Progenitor cell of endocrine pancreas (in vitro differentiated cells): ENCODE measurements at regions not wholly inside any gene's neighbourhood (a gene's known extent, or its start where the extent isn't known, plus 50 kb on each side); places are given as distances from the start of the nearest gene placed in this dataset.

ENCODE experiments used
- DNase-seq: peaks from one replicate; pipeline ENCODE4 v3.0.0; 2021; ENCODE audit warnings: low spot score; ENCODE audit not compliant: unreplicated experiment
- H3K27ac Mint-ChIP-seq: 2 replicates; pipeline ENCODE4 v1.8.0; 2021; ENCODE audit warnings: mild to moderate bottlenecking, moderate library complexity, mixed read lengths
- H3K27me3 Mint-ChIP-seq: 2 replicates; pipeline ENCODE4 v1.8.0; 2021; ENCODE audit warnings: mixed read lengths
- H3K36me3 Mint-ChIP-seq: 2 replicates; pipeline ENCODE4 v1.8.0; 2022; ENCODE audit warnings: mixed read lengths; ENCODE audit not compliant: insufficient read depth
- H3K4me1 Mint-ChIP-seq: 2 replicates; pipeline ENCODE4 v1.8.0; 2021; ENCODE audit warnings: low read depth, mixed read lengths
- H3K4me3 Mint-ChIP-seq: 2 replicates; pipeline ENCODE4 v1.8.0; 2021; ENCODE audit warnings: low read depth, mild to moderate bottlenecking, moderate library complexity, mixed read lengths
- H3K9me3 Mint-ChIP-seq: 2 replicates; pipeline ENCODE4 v1.8.0; 2021; ENCODE audit warnings: low read depth, mixed read lengths
- TF ChIP-seq, protein P1 (sequence below): fragments of 200-600 bp; sonication (generic); IDR thresholded peaks from one replicate; pipeline ENCODE4 v1.5.0; 2021; ENCODE audit warnings: antibody characterized with exemption, mild to moderate bottlenecking; ENCODE audit not compliant: unreplicated experiment

DNA sequence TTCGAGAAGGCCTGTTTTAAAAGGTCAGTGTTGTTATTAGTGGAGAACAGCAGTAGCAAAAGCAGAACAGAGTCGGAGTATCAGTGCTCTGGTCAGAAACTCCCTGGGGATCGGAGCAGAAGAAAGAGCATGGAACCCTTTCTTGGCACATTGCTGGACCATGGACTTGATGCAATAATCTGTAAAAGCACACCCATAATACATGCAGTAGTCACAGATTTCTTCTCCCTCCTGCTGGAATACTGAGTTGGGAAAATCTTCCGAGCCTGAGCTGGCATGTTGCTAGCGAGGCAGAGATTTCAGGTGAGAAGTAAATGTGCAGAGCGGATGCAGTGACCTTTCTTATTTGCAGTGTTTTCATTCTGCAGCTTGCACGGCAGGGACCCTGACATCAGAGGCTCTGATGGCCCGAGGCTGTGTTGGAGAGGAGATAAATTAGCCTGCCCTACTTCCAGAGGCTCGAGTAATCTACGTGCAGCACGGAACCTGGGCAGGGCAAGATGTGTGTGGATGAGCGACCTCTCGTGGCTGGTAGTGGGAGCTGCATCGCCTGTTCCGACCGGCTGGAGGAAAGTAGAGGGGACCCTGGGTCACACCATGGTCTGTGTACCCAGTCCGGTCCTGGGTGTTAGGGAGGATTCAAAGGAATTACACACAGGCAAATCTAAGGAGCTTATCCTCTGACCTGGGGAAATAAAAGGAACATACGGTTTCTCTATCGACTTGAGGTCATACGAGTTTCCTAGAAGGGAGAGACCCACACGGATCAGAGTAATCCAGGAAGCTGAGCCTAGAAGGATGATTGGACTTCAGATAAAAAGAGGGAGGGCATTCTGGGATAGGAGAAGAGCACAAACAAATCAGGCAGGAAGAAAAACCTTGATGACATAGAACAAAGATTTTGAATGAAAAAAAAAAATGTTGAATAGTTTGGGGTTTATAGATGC, 137.0 kb upstream of the STMND1 start:
- Mint-ChIP-seq H3K4me3 (no peak overlapping the region), H3K36me3 (no peaks in the 10 kb centered on the region), H3K27me3 (peaks cover 12% of the 10 kb centered on the region), H3K4me1 (peaks cover 6% of the 10 kb centered on the region), H3K9me3 (no peaks in the 10 kb centered on the region), H3K27ac (no peak overlapping the region)
- TF ChIP-seq, protein P1, sequence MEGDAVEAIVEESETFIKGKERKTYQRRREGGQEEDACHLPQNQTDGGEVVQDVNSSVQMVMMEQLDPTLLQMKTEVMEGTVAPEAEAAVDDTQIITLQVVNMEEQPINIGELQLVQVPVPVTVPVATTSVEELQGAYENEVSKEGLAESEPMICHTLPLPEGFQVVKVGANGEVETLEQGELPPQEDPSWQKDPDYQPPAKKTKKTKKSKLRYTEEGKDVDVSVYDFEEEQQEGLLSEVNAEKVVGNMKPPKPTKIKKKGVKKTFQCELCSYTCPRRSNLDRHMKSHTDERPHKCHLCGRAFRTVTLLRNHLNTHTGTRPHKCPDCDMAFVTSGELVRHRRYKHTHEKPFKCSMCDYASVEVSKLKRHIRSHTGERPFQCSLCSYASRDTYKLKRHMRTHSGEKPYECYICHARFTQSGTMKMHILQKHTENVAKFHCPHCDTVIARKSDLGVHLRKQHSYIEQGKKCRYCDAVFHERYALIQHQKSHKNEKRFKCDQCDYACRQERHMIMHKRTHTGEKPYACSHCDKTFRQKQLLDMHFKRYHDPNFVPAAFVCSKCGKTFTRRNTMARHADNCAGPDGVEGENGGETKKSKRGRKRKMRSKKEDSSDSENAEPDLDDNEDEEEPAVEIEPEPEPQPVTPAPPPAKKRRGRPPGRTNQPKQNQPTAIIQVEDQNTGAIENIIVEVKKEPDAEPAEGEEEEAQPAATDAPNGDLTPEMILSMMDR: peak; percentile 96
- DNase-seq: peak; percentile 67

DNA sequence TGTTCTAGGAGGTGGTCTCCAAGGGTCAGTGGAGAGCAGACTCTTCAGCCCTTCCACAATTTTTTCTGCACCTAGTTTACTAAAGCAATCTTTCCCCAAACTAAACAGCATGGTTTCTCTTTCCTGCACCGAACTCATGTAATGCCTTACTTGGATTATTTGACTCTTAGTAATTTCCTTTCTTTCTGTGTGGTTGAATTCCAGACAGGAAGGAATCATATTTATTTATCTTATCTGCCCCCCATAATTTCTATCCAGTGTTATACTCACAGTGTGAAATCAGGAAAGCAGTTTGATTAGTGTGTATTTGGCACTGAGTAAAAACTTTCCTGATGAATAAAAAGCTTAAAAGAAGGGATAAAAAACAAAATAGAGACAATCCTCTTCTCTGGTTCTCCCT, 140.3 kb upstream of the STMND1 start:
- no peak overlapping the region for H3K4me3 Mint-ChIP-seq

DNA sequence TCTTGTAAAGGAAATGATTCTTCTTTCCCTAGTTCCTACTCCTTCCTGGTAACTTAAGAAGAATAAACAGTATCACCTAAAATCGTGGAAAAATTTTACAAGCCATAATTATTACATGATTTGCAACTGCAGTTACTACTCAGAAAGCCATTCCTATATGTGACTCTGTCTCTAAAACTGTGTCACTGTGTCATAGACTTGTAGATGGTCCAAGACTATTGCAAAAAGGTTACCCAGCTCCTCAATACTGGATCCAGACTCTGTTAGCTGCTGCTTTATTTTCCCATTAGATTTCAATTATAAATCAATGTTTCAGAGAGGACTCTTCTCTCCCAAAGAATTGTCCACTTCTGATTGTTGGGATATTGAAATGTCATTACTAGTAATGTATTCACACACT, 142.1 kb upstream of the STMND1 start:
- H3K9me3 Mint-ChIP-seq: no peaks in the 10 kb centered on the region
- H3K4me3 Mint-ChIP-seq: no peak overlapping the region
- TF ChIP-seq, protein P1: no peak
- DNase-seq: no peak
- H3K4me1 Mint-ChIP-seq: peaks cover 3% of the 10 kb centered on the region
- peaks cover 12% of the 10 kb centered on the region for H3K27me3 Mint-ChIP-seq
- no peak overlapping the region for H3K27ac Mint-ChIP-seq
- no peaks in the 10 kb centered on the region for H3K36me3 Mint-ChIP-seq

More for the DNA sequence above, 140.3 kb upstream of the STMND1 start:
- Mint-ChIP-seq H3K4me1 (peaks cover 6% of the 10 kb centered on the region), H3K27ac (no peak overlapping the region), H3K9me3 (no peaks in the 10 kb centered on the region), H3K36me3 (no peaks in the 10 kb centered on the region), H3K27me3 (peaks cover 12% of the 10 kb centered on the region)
- TF ChIP-seq, protein P1: no peak
- DNase-seq: no peak

DNA sequence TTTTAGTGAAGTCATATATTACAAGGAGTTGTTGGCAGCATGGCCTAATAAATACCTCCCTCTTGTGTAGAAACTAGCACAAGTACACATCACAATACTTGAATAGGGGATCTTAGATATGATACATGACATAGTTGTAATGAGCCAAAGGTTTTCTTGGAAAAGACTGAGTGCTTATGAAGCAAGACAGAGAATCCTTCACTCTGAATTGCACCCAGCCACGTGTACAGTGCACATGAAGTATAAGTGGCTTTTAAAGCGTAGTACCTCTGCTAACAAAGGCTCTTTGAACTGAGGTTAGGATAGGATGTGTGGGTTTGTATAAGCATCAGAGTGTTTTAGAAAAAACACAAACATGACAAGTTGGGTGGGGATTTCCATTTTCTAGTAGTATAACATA, 145.5 kb upstream of the STMND1 start:
- Mint-ChIP-seq H3K36me3 (no peaks in the 10 kb centered on the region), H3K4me1 (no peaks in the 10 kb centered on the region), H3K27me3 (no peaks in the 10 kb centered on the region), H3K9me3 (no peaks in the 10 kb centered on the region), H3K27ac (no peak overlapping the region), H3K4me3 (no peak overlapping the region)
- TF ChIP-seq, protein P1: no peak
- no peak for DNase-seq

DNA sequence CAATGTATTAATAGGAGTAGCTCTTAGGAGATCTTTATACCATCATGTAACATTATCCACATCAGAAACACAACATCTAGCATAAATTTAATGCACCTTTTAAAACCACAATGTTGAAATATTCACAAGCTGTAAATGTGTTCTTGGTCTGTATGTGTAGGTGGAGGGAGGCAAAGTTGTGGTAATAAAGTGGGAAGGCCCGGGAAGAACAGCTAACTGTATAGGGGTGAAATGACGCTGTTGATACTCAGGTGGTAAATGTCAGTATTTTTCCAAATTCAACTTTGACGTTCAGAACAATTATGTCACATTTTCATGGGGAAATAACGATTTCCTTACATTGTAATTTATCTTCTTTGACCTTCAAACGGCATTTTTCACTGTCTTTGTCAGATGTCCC, 146.0 kb upstream of the STMND1 start:
- H3K4me1 Mint-ChIP-seq: no peaks in the 10 kb centered on the region
- H3K9me3 Mint-ChIP-seq: no peaks in the 10 kb centered on the region
- H3K36me3 Mint-ChIP-seq: no peaks in the 10 kb centered on the region
- DNase-seq: no peak
- H3K27ac Mint-ChIP-seq: no peak overlapping the region
- H3K27me3 Mint-ChIP-seq: no peaks in the 10 kb centered on the region
- no peak overlapping the region for H3K4me3 Mint-ChIP-seq
- TF ChIP-seq, protein P1: no peak
